HEK293 (cell line): ENCODE measurements at regions not wholly inside any gene's neighbourhood (a gene's known extent, or its start where the extent isn't known, plus 50 kb on each side); places are given as distances from the start of the nearest gene placed in this dataset.

Experiments
- REPIN1 ChIP-seq: fragments of 450-650 bp; formaldehyde crosslinking; IDR thresholded peaks from 2 replicates; pipeline ENCODE4 v1.5.1; 2017; ENCODE audit warnings: missing biosample characterization, missing genetic modification characterization, low read depth
- ZFP3 ChIP-seq: fragments of 450-650 bp; formaldehyde crosslinking; IDR thresholded peaks from 2 replicates; pipeline ENCODE4 v1.5.1; 2016; ENCODE audit warnings: low read depth, missing biosample characterization, missing genetic modification characterization
- ZNF10 ChIP-seq: fragments of 450-650 bp; formaldehyde crosslinking; IDR thresholded peaks from 2 replicates; pipeline ENCODE4 v1.5.1; 2017; ENCODE audit warnings: missing biosample characterization, missing genetic modification characterization
- ZNF548 ChIP-seq: fragments of 450-650 bp; formaldehyde crosslinking; IDR thresholded peaks from 2 replicates; pipeline ENCODE4 v1.5.1; 2016; ENCODE audit warnings: missing biosample characterization, missing genetic modification characterization
- TF ChIP-seq, protein P1 (sequence below): fragments of 450-650 bp; formaldehyde crosslinking; IDR thresholded peaks from 2 replicates; pipeline ENCODE4 v1.5.1; 2016; ENCODE audit warnings: missing biosample characterization, missing genetic modification characterization
- TF ChIP-seq, protein P2 (sequence below): fragments of 450-650 bp; formaldehyde crosslinking; IDR thresholded peaks from 2 replicates; pipeline ENCODE4 v1.5.1; 2016; ENCODE audit warnings: missing biosample characterization, missing genetic modification characterization, borderline replicate concordance
- TF ChIP-seq, protein P3 (sequence below): fragments of 450-650 bp; formaldehyde crosslinking; IDR thresholded peaks from 2 replicates; pipeline ENCODE4 v1.5.1; 2016; ENCODE audit warnings: missing biosample characterization, missing genetic modification characterization

DNA sequence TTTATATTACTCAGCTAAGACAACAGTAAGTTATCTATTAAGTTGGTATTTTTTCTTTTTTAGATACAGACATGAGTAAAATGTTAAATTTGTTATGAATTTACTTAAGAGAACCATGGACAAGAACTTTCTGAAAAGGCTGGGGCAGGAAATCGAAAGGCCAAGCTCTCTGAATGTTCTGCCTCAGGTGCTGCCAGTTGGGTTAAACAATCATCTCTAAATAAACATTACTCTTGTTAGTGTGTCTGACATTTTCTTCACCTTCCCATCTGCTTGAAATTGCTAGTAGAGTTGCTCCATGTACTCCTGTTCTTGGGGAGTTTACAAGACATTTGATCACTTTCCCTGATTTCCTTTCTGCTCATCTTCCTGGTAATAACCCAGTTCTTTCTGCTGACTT is 87.5 kb downstream of the ANKRD7 start:
- TF ChIP-seq, protein P1, sequence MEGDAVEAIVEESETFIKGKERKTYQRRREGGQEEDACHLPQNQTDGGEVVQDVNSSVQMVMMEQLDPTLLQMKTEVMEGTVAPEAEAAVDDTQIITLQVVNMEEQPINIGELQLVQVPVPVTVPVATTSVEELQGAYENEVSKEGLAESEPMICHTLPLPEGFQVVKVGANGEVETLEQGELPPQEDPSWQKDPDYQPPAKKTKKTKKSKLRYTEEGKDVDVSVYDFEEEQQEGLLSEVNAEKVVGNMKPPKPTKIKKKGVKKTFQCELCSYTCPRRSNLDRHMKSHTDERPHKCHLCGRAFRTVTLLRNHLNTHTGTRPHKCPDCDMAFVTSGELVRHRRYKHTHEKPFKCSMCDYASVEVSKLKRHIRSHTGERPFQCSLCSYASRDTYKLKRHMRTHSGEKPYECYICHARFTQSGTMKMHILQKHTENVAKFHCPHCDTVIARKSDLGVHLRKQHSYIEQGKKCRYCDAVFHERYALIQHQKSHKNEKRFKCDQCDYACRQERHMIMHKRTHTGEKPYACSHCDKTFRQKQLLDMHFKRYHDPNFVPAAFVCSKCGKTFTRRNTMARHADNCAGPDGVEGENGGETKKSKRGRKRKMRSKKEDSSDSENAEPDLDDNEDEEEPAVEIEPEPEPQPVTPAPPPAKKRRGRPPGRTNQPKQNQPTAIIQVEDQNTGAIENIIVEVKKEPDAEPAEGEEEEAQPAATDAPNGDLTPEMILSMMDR: no peak
- TF ChIP-seq REPIN1: no peak
- TF ChIP-seq, protein P2, sequence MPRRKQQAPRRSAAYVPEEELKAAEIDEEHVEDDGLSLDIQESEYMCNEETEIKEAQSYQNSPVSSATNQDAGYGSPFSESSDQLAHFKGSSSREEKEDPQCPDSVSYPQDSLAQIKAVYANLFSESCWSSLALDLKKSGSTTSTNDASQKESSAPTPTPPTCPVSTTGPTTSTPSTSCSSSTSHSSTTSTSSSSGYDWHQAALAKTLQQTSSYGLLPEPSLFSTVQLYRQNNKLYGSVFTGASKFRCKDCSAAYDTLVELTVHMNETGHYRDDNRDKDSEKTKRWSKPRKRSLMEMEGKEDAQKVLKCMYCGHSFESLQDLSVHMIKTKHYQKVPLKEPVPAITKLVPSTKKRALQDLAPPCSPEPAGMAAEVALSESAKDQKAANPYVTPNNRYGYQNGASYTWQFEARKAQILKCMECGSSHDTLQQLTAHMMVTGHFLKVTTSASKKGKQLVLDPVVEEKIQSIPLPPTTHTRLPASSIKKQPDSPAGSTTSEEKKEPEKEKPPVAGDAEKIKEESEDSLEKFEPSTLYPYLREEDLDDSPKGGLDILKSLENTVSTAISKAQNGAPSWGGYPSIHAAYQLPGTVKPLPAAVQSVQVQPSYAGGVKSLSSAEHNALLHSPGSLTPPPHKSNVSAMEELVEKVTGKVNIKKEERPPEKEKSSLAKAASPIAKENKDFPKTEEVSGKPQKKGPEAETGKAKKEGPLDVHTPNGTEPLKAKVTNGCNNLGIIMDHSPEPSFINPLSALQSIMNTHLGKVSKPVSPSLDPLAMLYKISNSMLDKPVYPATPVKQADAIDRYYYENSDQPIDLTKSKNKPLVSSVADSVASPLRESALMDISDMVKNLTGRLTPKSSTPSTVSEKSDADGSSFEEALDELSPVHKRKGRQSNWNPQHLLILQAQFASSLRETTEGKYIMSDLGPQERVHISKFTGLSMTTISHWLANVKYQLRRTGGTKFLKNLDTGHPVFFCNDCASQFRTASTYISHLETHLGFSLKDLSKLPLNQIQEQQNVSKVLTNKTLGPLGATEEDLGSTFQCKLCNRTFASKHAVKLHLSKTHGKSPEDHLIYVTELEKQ (tag by site-specific recombination): no peak
- no peak for TF ChIP-seq ZNF10 (tag by site-specific recombination)
- no peak for TF ChIP-seq ZFP3 (tag by site-specific recombination)
- TF ChIP-seq ZNF548 (tag by site-specific recombination): no peak
- TF ChIP-seq, protein P3, sequence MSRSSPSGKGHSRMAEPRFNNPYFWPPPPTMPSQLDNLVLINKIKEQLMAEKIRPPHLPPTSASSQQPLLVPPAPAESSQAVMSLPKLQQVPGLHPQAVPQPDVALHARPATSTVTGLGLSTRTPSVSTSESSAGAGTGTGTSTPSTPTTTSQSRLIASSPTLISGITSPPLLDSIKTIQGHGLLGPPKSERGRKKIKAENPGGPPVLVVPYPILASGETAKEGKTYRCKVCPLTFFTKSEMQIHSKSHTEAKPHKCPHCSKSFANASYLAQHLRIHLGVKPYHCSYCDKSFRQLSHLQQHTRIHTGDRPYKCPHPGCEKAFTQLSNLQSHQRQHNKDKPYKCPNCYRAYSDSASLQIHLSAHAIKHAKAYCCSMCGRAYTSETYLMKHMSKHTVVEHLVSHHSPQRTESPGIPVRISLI (tag by site-specific recombination): no peak
